ENCODE measurements at regions not wholly inside any gene's neighbourhood (a gene's known extent, or its start where the extent isn't known, plus 50 kb on each side); places are given as distances from the start of the nearest gene placed in this dataset.

- no peak for TF ChIP-seq CTCF (conservative IDR thresholded peaks at IDR 0.05)
- no peak overlapping the region for H3K9ac ChIP-seq (ENCODE audit: extremely low read depth, low read length, poor library complexity, severe bottlenecking)
- Mint-ChIP-seq H3K4me1 (no peaks in the 10 kb centered on the region), H3K27ac (no peak overlapping the region), H3K9me3 (no peaks in the 10 kb centered on the region), H3K27me3 (ENCODE audit: insufficient read depth) (no peaks in the 10 kb centered on the region), H3K4me3 (no peak overlapping the region), H3K36me3 (ENCODE audit: low read depth) (no peaks in the 10 kb centered on the region)
- no peak for DNase-seq
- no peaks in the 10 kb centered on the region for H3K27me3 ChIP-seq (ENCODE audit: control insufficient read depth, insufficient read depth, low read length, poor library complexity, severe bottlenecking)
- H3K9me3 ChIP-seq (ENCODE audit: control insufficient read depth, low read length): no peaks in the 10 kb centered on the region
- H3K4me3 ChIP-seq (ENCODE audit: low read length): no peak overlapping the region
- H3K27ac ChIP-seq (ENCODE audit: low read depth, low read length): peak overlapping the region; percentile 30
- no peaks in the 10 kb centered on the region for H3K36me3 ChIP-seq (ENCODE audit: control insufficient read depth, insufficient read depth, low read length)
- 80% methylated on average over 2 of the region's 2 CpGs; no CpG with 5 or more reads in 1 of the 2 experiments for WGBS, 2 experiments (ENCODE audit: insufficient coverage in 1 of 2, insufficient read length in 1 of 2)
- no peaks in the 10 kb centered on the region for H3K4me1 ChIP-seq (ENCODE audit: control insufficient read depth, insufficient read depth, low read length)
Measured at GRCh38 chr5:18098691-18099090, 464.4 kb downstream of the TAF11L14 start.

- H3K27ac ChIP-seq (ENCODE audit: low read depth, low read length): peak overlapping the region; percentile 30
- no peak overlapping the region for H3K4me3 ChIP-seq (ENCODE audit: low read length)
- TF ChIP-seq CTCF (conservative IDR thresholded peaks at IDR 0.05): no peak
- H3K9ac ChIP-seq (ENCODE audit: extremely low read depth, low read length, poor library complexity, severe bottlenecking): no peak overlapping the region
- Mint-ChIP-seq H3K27me3 (ENCODE audit: insufficient read depth) (no peaks in the 10 kb centered on the region), H3K4me1 (no peaks in the 10 kb centered on the region), H3K27ac (no peak overlapping the region), H3K4me3 (no peak overlapping the region), H3K36me3 (ENCODE audit: low read depth) (no peaks in the 10 kb centered on the region), H3K9me3 (no peaks in the 10 kb centered on the region)
- H3K36me3 ChIP-seq (ENCODE audit: control insufficient read depth, insufficient read depth, low read length): no peaks in the 10 kb centered on the region
- H3K9me3 ChIP-seq (ENCODE audit: control insufficient read depth, low read length): no peaks in the 10 kb centered on the region
- no peak for DNase-seq
- H3K4me1 ChIP-seq (ENCODE audit: control insufficient read depth, insufficient read depth, low read length): no peaks in the 10 kb centered on the region
- WGBS, 2 experiments (ENCODE audit: insufficient coverage in 1 of 2, insufficient read length in 1 of 2): 85% methylated on average over 1 of the region's 2 CpGs; no CpG with 5 or more reads in 1 of the 2 experiments
- H3K27me3 ChIP-seq (ENCODE audit: control insufficient read depth, insufficient read depth, low read length, poor library complexity, severe bottlenecking): no peaks in the 10 kb centered on the region
Measured at GRCh38 chr5:18099261-18099660, 465.0 kb downstream of the TAF11L14 start.

- H3K27ac Mint-ChIP-seq: no peak overlapping the region
- Histone ChIP-seq H3K9me3 (ENCODE audit: control insufficient read depth, low read length) (no peaks in the 10 kb centered on the region), H3K27me3 (ENCODE audit: control insufficient read depth, insufficient read depth, low read length, poor library complexity, severe bottlenecking) (no peaks in the 10 kb centered on the region), H3K9ac (ENCODE audit: extremely low read depth, low read length, poor library complexity, severe bottlenecking) (no peak overlapping the region), H3K4me1 (ENCODE audit: control insufficient read depth, insufficient read depth, low read length) (no peaks in the 10 kb centered on the region), H3K4me3 (ENCODE audit: low read length) (no peak overlapping the region), H3K36me3 (ENCODE audit: control insufficient read depth, insufficient read depth, low read length) (no peaks in the 10 kb centered on the region), H3K27ac (ENCODE audit: low read depth, low read length) (no peak overlapping the region)
- H3K4me3 Mint-ChIP-seq: no peak overlapping the region
- no peaks in the 10 kb centered on the region for H3K4me1 Mint-ChIP-seq
- no peak for DNase-seq
- no peaks in the 10 kb centered on the region for H3K36me3 Mint-ChIP-seq (ENCODE audit: low read depth)
- no peaks in the 10 kb centered on the region for H3K9me3 Mint-ChIP-seq
- no peaks in the 10 kb centered on the region for H3K27me3 Mint-ChIP-seq (ENCODE audit: insufficient read depth)
- no peak for TF ChIP-seq CTCF (conservative IDR thresholded peaks at IDR 0.05)
Measured at GRCh38 chr5:18101532-18101931, 467.3 kb downstream of the TAF11L14 start.

Data from endodermal cell (in vitro differentiated cells).